Skeletal muscle tissue (tissue), 3 donors: ENCODE measurements at regions not wholly inside any gene's neighbourhood (a gene's known extent, or its start where the extent isn't known, plus 50 kb on each side); places are given as distances from the start of the nearest gene placed in this dataset.

Experiments
- H3K27ac ChIP-seq: one replicate; pipeline ENCODE4 v1.7.0; 2013; ENCODE audit warnings: mild to moderate bottlenecking, low read depth, low read length, inconsistent platforms
- H3K27me3 ChIP-seq, 3 donors: one replicate each; pipeline ENCODE4 v1.7.0; 2013; ENCODE audit warnings: low read length in 3 of 3; ENCODE audit not compliant: control insufficient read depth in 3 of 3, insufficient read depth in 3 of 3
- H3K36me3 ChIP-seq, 3 donors: one replicate each; pipeline ENCODE4 v1.7.0; 2013; ENCODE audit warnings: low read length in 3 of 3; ENCODE audit not compliant: control insufficient read depth in 3 of 3, insufficient read depth in 3 of 3
- H3K4me1 ChIP-seq, 3 donors: one replicate each; pipeline ENCODE4 v1.7.0; 2013; ENCODE audit warnings: low read length in 3 of 3, mild to moderate bottlenecking in 3 of 3; ENCODE audit not compliant: control insufficient read depth in 3 of 3, insufficient read depth in 3 of 3
- H3K4me3 ChIP-seq, 3 donors: one replicate each; pipeline ENCODE4 v1.7.0; 2013; ENCODE audit warnings: low read length in 3 of 3
- H3K9ac ChIP-seq, 3 donors: one replicate each; pipeline ENCODE4 v1.7.0; 2013; ENCODE audit warnings: low read length in 3 of 3, mild to moderate bottlenecking in 3 of 3, moderate library complexity in 2 of 3, low read depth in 1 of 3
- H3K9me3 ChIP-seq, 3 donors: one replicate each; pipeline ENCODE4 v1.7.0; 2013; ENCODE audit warnings: low read length in 3 of 3; ENCODE audit not compliant: control insufficient read depth in 3 of 3
- donor health status: Osteomylitis.

GRCh38 chr10:88023676-88024075, 160.3 kb downstream of the PTEN start:
- Histone ChIP-seq H3K9me3 (no peaks in the 10 kb centered on the region), H3K36me3 (no peaks in the 10 kb centered on the region), H3K4me3 (no peak overlapping the region), H3K27me3 (no peaks in the 10 kb centered on the region), H3K4me1 (peaks cover 0 to 2% (median 0%) of the 10 kb centered on the region in 3 donors), H3K27ac (no peak overlapping the region), H3K9ac (no peak overlapping the region)

GRCh38 chr10:88026031-88026430, 162.6 kb downstream of the PTEN start:
- Histone ChIP-seq H3K27ac (no peak overlapping the region), H3K9me3 (no peaks in the 10 kb centered on the region), H3K36me3 (no peaks in the 10 kb centered on the region), H3K27me3 (no peaks in the 10 kb centered on the region), H3K4me1 (peaks cover 0 to 5% (median 0%) of the 10 kb centered on the region in 3 donors), H3K4me3 (no peak overlapping the region), H3K9ac (no peak overlapping the region)

- H3K27ac ChIP-seq, result no peak overlapping the region
- H3K9me3 ChIP-seq, result no peaks in the 10 kb centered on the region
- H3K4me3 ChIP-seq, result no peak overlapping the region
- no peaks in the 10 kb centered on the region for H3K36me3 ChIP-seq
- H3K4me1 ChIP-seq, result peaks cover 0 to 5% (median 0%) of the 10 kb centered on the region in 3 donors
- H3K9ac ChIP-seq, result no peak overlapping the region
- H3K27me3 ChIP-seq, result no peaks in the 10 kb centered on the region
These were observed 164.1 kb downstream of the PTEN start for GRCh38 chr10:88027570-88027969.

DNA sequence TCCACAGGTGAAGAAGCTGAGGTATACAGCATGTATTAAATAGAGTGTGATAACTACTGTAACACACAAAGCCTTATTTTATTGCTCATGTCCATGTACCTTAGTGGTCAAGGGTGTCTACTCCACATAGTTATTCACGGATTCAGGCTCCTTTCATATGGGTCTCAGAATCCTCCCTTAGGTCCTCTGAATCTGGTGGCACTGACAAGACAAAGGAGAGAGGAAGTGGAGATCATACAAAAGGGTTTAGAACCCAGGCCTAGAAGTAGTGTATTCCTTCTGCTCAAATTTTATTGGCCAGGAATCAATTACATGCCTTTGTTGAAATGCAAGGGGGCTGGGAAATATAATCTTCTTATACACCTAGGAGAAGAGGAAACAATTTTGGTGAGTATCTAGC, 164.6 kb downstream of the PTEN start:
- H3K27ac ChIP-seq, result no peak overlapping the region

GRCh38 chr10:88028654-88029053, 165.2 kb downstream of the PTEN start:
- Histone ChIP-seq H3K9ac (no peak overlapping the region), H3K4me1 (peaks cover 0 to 5% (median 0%) of the 10 kb centered on the region in 3 donors), H3K27ac (no peak overlapping the region), H3K4me3 (no peak overlapping the region), H3K9me3 (no peaks in the 10 kb centered on the region), H3K36me3 (no peaks in the 10 kb centered on the region), H3K27me3 (no peaks in the 10 kb centered on the region)

More for the DNA sequence above, 164.6 kb downstream of the PTEN start:
- H3K27me3 ChIP-seq, result no peaks in the 10 kb centered on the region
- no peak overlapping the region for H3K9ac ChIP-seq
- H3K4me1 ChIP-seq, result peaks cover 0 to 5% (median 0%) of the 10 kb centered on the region in 3 donors
- H3K9me3 ChIP-seq, result no peaks in the 10 kb centered on the region
- H3K36me3 ChIP-seq, result no peaks in the 10 kb centered on the region
- no peak overlapping the region for H3K4me3 ChIP-seq

DNA sequence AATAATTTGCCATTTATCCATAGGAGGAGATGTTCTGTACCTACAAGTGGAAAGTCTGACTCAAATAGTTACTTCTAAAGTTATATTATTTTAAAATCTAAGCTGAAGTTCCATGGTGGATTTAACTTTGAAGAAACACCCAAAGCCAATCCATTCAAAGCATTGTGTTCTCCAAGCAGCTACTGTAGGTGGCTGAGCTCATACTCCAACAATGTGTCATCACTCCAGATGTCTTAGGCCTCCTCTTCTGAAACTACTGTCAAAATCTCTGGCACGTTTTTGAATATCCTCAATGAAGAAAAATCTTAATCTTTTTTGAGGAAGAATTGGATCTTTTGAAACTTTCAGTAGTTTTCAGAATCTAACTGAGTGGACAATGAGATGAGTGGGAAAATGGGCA, 169.1 kb downstream of the PTEN start:
- Histone ChIP-seq H3K36me3 (no peaks in the 10 kb centered on the region), H3K27me3 (no peaks in the 10 kb centered on the region), H3K9ac (no peak overlapping the region), H3K4me3 (no peak overlapping the region), H3K4me1 (peaks cover 0 to 5% (median 0%) of the 10 kb centered on the region in 3 donors), H3K27ac (no peak overlapping the region), H3K9me3 (no peaks in the 10 kb centered on the region)

- Histone ChIP-seq H3K27ac (no peak overlapping the region), H3K4me3 (no peak overlapping the region), H3K9ac (no peak overlapping the region), H3K36me3 (no peaks in the 10 kb centered on the region), H3K27me3 (no peaks in the 10 kb centered on the region), H3K4me1 (peaks cover 0 to 5% (median 0%) of the 10 kb centered on the region in 3 donors), H3K9me3 (no peaks in the 10 kb centered on the region)
These were observed 170.0 kb downstream of the PTEN start for GRCh38 chr10:88033385-88033784.

- Histone ChIP-seq H3K27ac (no peak overlapping the region), H3K9me3 (no peaks in the 10 kb centered on the region), H3K4me1 (peaks cover 0 to 2% (median 0%) of the 10 kb centered on the region in 3 donors), H3K36me3 (no peaks in the 10 kb centered on the region), H3K27me3 (no peaks in the 10 kb centered on the region), H3K4me3 (no peak overlapping the region), H3K9ac (no peak overlapping the region)
These were observed 170.4 kb downstream of the PTEN start for GRCh38 chr10:88033793-88034192.

DNA sequence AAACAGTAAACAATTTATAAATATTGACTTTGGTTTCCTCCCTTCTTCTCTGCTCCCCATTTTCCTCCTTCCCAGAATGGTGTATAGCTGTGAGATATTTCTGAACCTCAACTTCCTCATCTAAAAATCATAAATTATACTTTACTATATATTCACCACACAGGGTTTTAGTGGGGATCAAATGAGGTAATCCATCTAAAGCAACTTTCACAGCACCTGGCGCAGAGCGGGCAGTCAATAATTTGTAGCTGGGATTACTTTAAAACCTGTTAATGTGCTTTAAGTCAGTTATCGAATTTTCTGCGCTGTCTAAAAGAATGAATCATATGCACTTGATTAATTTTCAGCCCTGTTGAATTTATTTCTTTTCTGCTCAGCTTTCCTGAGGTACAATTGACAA, 172.7 kb downstream of the PTEN start:
- Histone ChIP-seq H3K27me3 (no peaks in the 10 kb centered on the region), H3K9ac (no peak overlapping the region), H3K27ac (no peak overlapping the region), H3K36me3 (no peaks in the 10 kb centered on the region), H3K9me3 (no peaks in the 10 kb centered on the region), H3K4me3 (no peak overlapping the region), H3K4me1 (peaks cover 0 to under 1% (median 0%) of the 10 kb centered on the region in 3 donors)

- H3K27ac ChIP-seq, result no peak overlapping the region
These were observed 174.2 kb downstream of the PTEN start for GRCh38 chr10:88037623-88038022.

DNA sequence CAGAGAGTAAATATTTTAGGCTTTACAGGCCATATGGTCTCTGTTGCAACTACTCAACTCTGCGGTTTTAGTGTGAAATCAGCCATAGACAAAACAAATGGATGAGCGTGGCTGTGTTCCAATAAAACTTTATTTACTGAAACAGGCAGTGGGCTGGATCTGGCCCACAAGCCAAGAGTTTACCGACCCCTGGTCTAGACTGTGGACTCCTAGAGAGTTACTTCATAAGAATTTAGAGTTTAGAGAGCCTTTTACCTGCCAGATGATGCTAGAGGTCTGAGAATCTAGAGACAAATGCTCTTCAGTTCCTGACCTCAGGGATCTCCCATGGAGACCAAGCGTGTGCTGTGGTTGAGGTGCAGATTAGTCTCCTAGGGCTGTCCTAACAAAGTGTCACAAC, 174.8 kb downstream of the PTEN start:
- H3K36me3 ChIP-seq, result no peaks in the 10 kb centered on the region
- no peaks in the 10 kb centered on the region for H3K27me3 ChIP-seq
- peaks cover 17 to 21% (median 19%) of the 10 kb centered on the region in 3 donors for H3K4me1 ChIP-seq
- no peak overlapping the region for H3K9ac ChIP-seq
- no peak overlapping the region for H3K4me3 ChIP-seq
- H3K27ac ChIP-seq, result no peak overlapping the region
- no peaks in the 10 kb centered on the region for H3K9me3 ChIP-seq

More at GRCh38 chr10:88037623-88038022, 174.2 kb downstream of the PTEN start:
- H3K4me3 ChIP-seq, result no peak overlapping the region
- no peak overlapping the region for H3K9ac ChIP-seq
- H3K4me1 ChIP-seq, result peaks cover 10 to 16% (median 13%) of the 10 kb centered on the region in 3 donors
- no peaks in the 10 kb centered on the region for H3K27me3 ChIP-seq
- H3K9me3 ChIP-seq, result no peaks in the 10 kb centered on the region
- H3K36me3 ChIP-seq, result no peaks in the 10 kb centered on the region
